Breast epithelium (tissue), 3 donors: ENCODE measurements at regions not wholly inside any gene's neighbourhood (a gene's known extent, or its start where the extent isn't known, plus 50 kb on each side); places are given as distances from the start of the nearest gene placed in this dataset.

Source experiments
- CTCF ChIP-seq, 3 donors: fragments of 450-650 bp; IDR thresholded peaks; one replicate each; pipeline ENCODE4 v1.5.1; 2016 to 2017; ENCODE audit warnings: antibody characterized with exemption in 3 of 3, mild to moderate bottlenecking in 3 of 3, moderate library complexity in 3 of 3
- POLR2A ChIP-seq: fragments of 450-650 bp; IDR thresholded peaks from one replicate; pipeline ENCODE4 v1.6.1; 2016; ENCODE audit warnings: antibody characterized with exemption, mild to moderate bottlenecking, moderate library complexity
- POLR2AphosphoS5 ChIP-seq, 3 donors: sonication (generic); formaldehyde crosslinking; IDR thresholded peaks; one replicate each; pipeline ENCODE4 v1.6.1; 2017; ENCODE audit warnings: antibody characterized with exemption in 3 of 3

DNA sequence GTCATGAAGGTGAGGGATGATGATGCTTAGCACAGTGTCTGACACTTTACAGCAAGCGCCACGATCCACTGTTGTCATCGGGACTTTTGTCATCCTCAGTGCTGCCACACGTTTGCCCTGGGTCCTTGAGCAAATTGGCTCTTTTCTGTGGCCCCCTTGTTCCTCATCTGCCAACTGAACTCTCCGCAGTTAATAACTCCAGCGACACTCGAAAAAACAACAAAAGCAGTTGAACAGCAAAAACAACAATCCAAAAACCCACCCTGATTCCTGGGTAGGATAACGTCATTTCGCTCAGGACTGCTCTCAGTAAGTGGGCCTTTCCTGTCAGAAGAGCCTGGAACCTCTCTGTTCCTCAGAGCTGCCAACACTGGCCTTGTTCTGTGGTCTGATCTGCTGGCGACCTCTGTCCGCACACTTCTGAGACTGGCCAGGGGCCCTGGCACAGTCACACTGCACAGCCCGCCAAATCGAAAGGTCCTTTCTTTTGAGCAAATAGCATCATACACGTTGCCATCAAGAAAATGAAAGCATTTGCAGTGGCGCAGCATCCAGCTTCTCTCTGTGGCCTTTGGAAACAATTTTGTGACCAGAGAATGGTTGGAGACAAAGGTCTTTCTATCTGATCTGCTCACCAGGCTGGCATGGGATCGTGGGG is 79.9 kb upstream of the SYT13 start:
- no peak for TF ChIP-seq CTCF (IDR thresholded peaks at IDR 0.05)
- no peak for TF ChIP-seq POLR2A
- TF ChIP-seq POLR2AphosphoS5 (IDR thresholded peaks at IDR 0.05) = no peak
